ENCODE measurements at regions not wholly inside any gene's neighbourhood (a gene's known extent, or its start where the extent isn't known, plus 50 kb on each side); places are given as distances from the start of the nearest gene placed in this dataset.

- no peak for DNase-seq (ENCODE audit: low spot score)
Measured at GRCh38 chr3:157807280-157807679, 298.9 kb downstream of the SHOX2 start.

- DNase-seq (ENCODE audit: low spot score) = no peak
Measured at GRCh38 chr3:157805538-157805937, 300.7 kb downstream of the SHOX2 start.

- DNase-seq (ENCODE audit: low spot score) = no peak
Measured at GRCh38 chr3:157794771-157795170, 291.6 kb upstream of the VEPH1 start.

GRCh38 chr3:157793745-157794144 is 290.5 kb upstream of the VEPH1 start:
- no peak for DNase-seq (ENCODE audit: low spot score)

- no peak for DNase-seq (ENCODE audit: low spot score)
Measured at GRCh38 chr3:157789162-157789561, 285.9 kb upstream of the VEPH1 start.

- DNase-seq (ENCODE audit: low spot score) = no peak
Measured at GRCh38 chr3:157786618-157787017, 283.4 kb upstream of the VEPH1 start.

GRCh38 chr3:157786211-157786610 is 283.0 kb upstream of the VEPH1 start:
- no peak for DNase-seq (ENCODE audit: low spot score)

GRCh38 chr3:157785102-157785826 is 282.0 kb upstream of the VEPH1 start:
- no peak for DNase-seq (ENCODE audit: low spot score)

- DNase-seq (ENCODE audit: low spot score) = no peak
Measured at GRCh38 chr3:157782236-157782635, 279.0 kb upstream of the VEPH1 start.

GRCh38 chr3:157776861-157777260 is 273.6 kb upstream of the VEPH1 start:
- no peak for DNase-seq (ENCODE audit: low spot score)

- DNase-seq (ENCODE audit: low spot score) = no peak
Measured at GRCh38 chr3:157775446-157775845, 272.2 kb upstream of the VEPH1 start.

- DNase-seq (ENCODE audit: low spot score) = no peak
Measured at GRCh38 chr3:157769378-157769777, 266.2 kb upstream of the VEPH1 start.

GRCh38 chr3:157767607-157768006 is 264.4 kb upstream of the VEPH1 start:
- DNase-seq (ENCODE audit: low spot score) = no peak

GRCh38 chr3:157763644-157764043 is 260.4 kb upstream of the VEPH1 start:
- DNase-seq (ENCODE audit: low spot score) = no peak

GRCh38 chr3:157759311-157759710 is 256.1 kb upstream of the VEPH1 start:
- DNase-seq (ENCODE audit: low spot score) = no peak

GRCh38 chr3:157755233-157755632 is 252.0 kb upstream of the VEPH1 start:
- no peak for DNase-seq (ENCODE audit: low spot score)

GRCh38 chr3:157754451-157754850 is 251.2 kb upstream of the VEPH1 start:
- DNase-seq (ENCODE audit: low spot score) = no peak

GRCh38 chr3:157753787-157754136 is 250.5 kb upstream of the VEPH1 start:
- no peak for DNase-seq (ENCODE audit: low spot score)

- DNase-seq (ENCODE audit: low spot score) = no peak
Measured at GRCh38 chr3:157752956-157753786, 250.0 kb upstream of the VEPH1 start.

- no peak for DNase-seq (ENCODE audit: low spot score)
Measured at GRCh38 chr3:157752554-157752953, 249.3 kb upstream of the VEPH1 start.

GRCh38 chr3:157751386-157751785 is 248.2 kb upstream of the VEPH1 start:
- DNase-seq (ENCODE audit: low spot score) = no peak

- DNase-seq (ENCODE audit: low spot score) = no peak
Measured at GRCh38 chr3:157746391-157746790, 243.2 kb upstream of the VEPH1 start.

GRCh38 chr3:157741607-157742006 is 238.4 kb upstream of the VEPH1 start:
- no peak for DNase-seq (ENCODE audit: low spot score)

GRCh38 chr3:157738441-157738840 is 235.2 kb upstream of the VEPH1 start:
- no peak for DNase-seq (ENCODE audit: low spot score)
